Omental fat pad (tissue), 3 donors: ENCODE measurements at regions not wholly inside any gene's neighbourhood (a gene's known extent, or its start where the extent isn't known, plus 50 kb on each side); places are given as distances from the start of the nearest gene placed in this dataset.

Source experiments
- ATAC-seq: fragments of 150-250 bp; one replicate; pipeline ENCODE4 v1.9.1; 2016; ENCODE audit warnings: mild to moderate bottlenecking, moderate library complexity; ENCODE audit not compliant: low FRiP score
- DNase-seq: peaks from one replicate; pipeline ENCODE4 v3.0.0-alpha.2; 2019; ENCODE audit warnings: low spot score
- CTCF ChIP-seq, 3 donors: fragments of 450-650 bp; IDR thresholded peaks; one replicate each; pipeline ENCODE4 v1.5.1; 2016 to 2017; ENCODE audit warnings: antibody characterized with exemption in 3 of 3, mild to moderate bottlenecking in 3 of 3, moderate library complexity in 2 of 3

- no peak for ATAC-seq
- TF ChIP-seq CTCF (IDR thresholded peaks at IDR 0.05): no peak
- DNase-seq: no peak
Observed at GRCh38 chr18:2410688-2411087, 160.6 kb downstream of the METTL4 start.

GRCh38 chr18:2411381-2411960 lies 159.8 kb downstream of the METTL4 start:
- ATAC-seq (no peak), DNase-seq (no peak)
- TF ChIP-seq CTCF (IDR thresholded peaks at IDR 0.05): no peak

- ATAC-seq (no peak), DNase-seq (no peak)
- no peak for TF ChIP-seq CTCF (IDR thresholded peaks at IDR 0.05)
Observed at GRCh38 chr18:2412281-2412680, 159.0 kb downstream of the METTL4 start.

GRCh38 chr18:2412996-2413751 lies 158.1 kb downstream of the METTL4 start:
- ATAC-seq (no peak), DNase-seq (no peak)
- no peak for TF ChIP-seq CTCF (IDR thresholded peaks at IDR 0.05)

- TF ChIP-seq CTCF (IDR thresholded peaks at IDR 0.05): no peak
- DNase-seq (no peak), ATAC-seq (no peak)
Observed at GRCh38 chr18:2414235-2414634, 157.1 kb downstream of the METTL4 start.

- DNase-seq: no peak
- no peak for ATAC-seq
- no peak for TF ChIP-seq CTCF (IDR thresholded peaks at IDR 0.05)
Observed at GRCh38 chr18:2415656-2416055, 155.6 kb downstream of the METTL4 start.
